B cell (primary cell): ENCODE measurements at regions not wholly inside any gene's neighbourhood (a gene's known extent, or its start where the extent isn't known, plus 50 kb on each side); places are given as distances from the start of the nearest gene placed in this dataset.
"Not testable (repeated sequence)": the region's sequence is repeated elsewhere in the genome, so short reads cannot be mapped to it uniquely, and the experiment has no call there.

Experiments used
- ATAC-seq: fragments of 200-7000 bp; cut with Tn5 transposase; one replicate; pipeline ENCODE4 v1.10.0; 2021; ENCODE audit warnings: low read depth, mild to moderate bottlenecking, moderate number of reproducible peaks, moderate library complexity
- CTCF ChIA-PET: fragments of 350-600 bp; sonication (Branson Sonifier 250); formaldehyde crosslinking; loops from one replicate; lab custom pipeline; 2021; ENCODE audit warnings: antibody characterized with exemption, inconsistent platforms; lab: Charles Lee
- POLR2A ChIA-PET: fragments of 350-600 bp; sonication (Branson Sonifier 250); formaldehyde crosslinking; loops from one replicate; lab custom pipeline; 2021; ENCODE audit warnings: antibody characterized with exemption; lab: Charles Lee
- DNase-seq: peaks from one replicate; pipeline ENCODE4 v3.0.0; 2013
- H2AFZ ChIP-seq: 2 replicates; pipeline ENCODE4 v1.6.1; 2012; ENCODE audit warnings: mild to moderate bottlenecking, low read depth, low read length; ENCODE audit not compliant: insufficient read depth, poor library complexity, severe bottlenecking
- H3K27ac ChIP-seq, 2 donors: 1 replicate in 1 of 2; 2 replicates in 1 of 2; pipeline ENCODE4 v1.5.1; 2012 to 2013; ENCODE audit warnings: low read length in 2 of 2, mild to moderate bottlenecking in 2 of 2, moderate library complexity in 1 of 2
- H3K27me3 ChIP-seq, 4 experiments: fragments of 200-600 bp in 1 of 4; sonication (generic) in 1 of 4; replicated peaks in 1 of 4; 1 replicate in 2 of 4; 2 replicates in 2 of 4; pipeline versions ENCODE4 v1.6.1 to v1.7.0; 2013 to 2016; ENCODE audit warnings: low read length in 3 of 4, mild to moderate bottlenecking in 2 of 4, mixed read lengths in 1 of 4, moderate library complexity in 1 of 4; ENCODE audit not compliant: insufficient read depth in 4 of 4, control insufficient read depth in 3 of 4; ENCODE audit errors: control extremely low read depth in 1 of 4
- H3K36me3 ChIP-seq, 2 experiments: replicated peaks in 1 of 2; 1 replicate in 1 of 2; 2 replicates in 1 of 2; pipeline versions ENCODE4 v1.6.1 to v1.7.1; 2013; ENCODE audit warnings: low read length in 1 of 2; ENCODE audit not compliant: insufficient read depth in 2 of 2, control insufficient read depth in 1 of 2; ENCODE audit errors: control extremely low read depth in 1 of 2, extremely low read depth in 1 of 2
- H3K4me1 ChIP-seq, 2 donors: fragments of 200-600 bp in 1 of 2; sonication (generic) in 1 of 2; 1 replicate in 1 of 2; 2 replicates in 1 of 2; pipeline versions ENCODE4 v1.5.1 to v1.6.1; 2013 to 2017; ENCODE audit warnings: low read length in 2 of 2; ENCODE audit not compliant: control insufficient read depth in 2 of 2, insufficient read depth in 2 of 2
- H3K4me2 ChIP-seq: replicated peaks from 2 replicates; pipeline ENCODE3; 2012; ENCODE audit warnings: mild to moderate bottlenecking, low read depth, low read length; ENCODE audit not compliant: poor library complexity, severe bottlenecking
- H3K4me3 ChIP-seq, 5 experiments: fragments of 200-600 bp in 1 of 5; sonication (generic) in 1 of 5; 1 replicate in 3 of 5; 2 replicates in 2 of 5; pipeline versions ENCODE4 v1.5.1 to v1.7.0; 2011 to 2016; ENCODE audit warnings: low read length in 4 of 5, mild to moderate bottlenecking in 4 of 5, low read depth in 2 of 5, control low read depth in 1 of 5, moderate library complexity in 1 of 5; ENCODE audit not compliant: insufficient read depth in 1 of 5; ENCODE audit errors: control extremely low read depth in 1 of 5, extremely low read depth in 1 of 5
- H3K79me2 ChIP-seq: fragments of 200-600 bp; sonication (generic); one replicate; pipeline ENCODE4 v1.6.0; 2016; ENCODE audit warnings: low read length; ENCODE audit not compliant: control insufficient read depth, insufficient read depth
- H3K9ac ChIP-seq: fragments of 200-600 bp; sonication (generic); 2 replicates; pipeline ENCODE4 v1.6.1; 2017; ENCODE audit warnings: mild to moderate bottlenecking, low read length, moderate library complexity
- H3K9me3 ChIP-seq, 3 donors: one replicate each; pipeline versions ENCODE4 v1.6.1 to v1.7.1; 2013; ENCODE audit warnings: low read length in 2 of 3; ENCODE audit not compliant: control insufficient read depth in 2 of 3, insufficient read depth in 1 of 3; ENCODE audit errors: control extremely low read depth in 1 of 3
- H4K20me1 ChIP-seq: 2 replicates; pipeline ENCODE4 v1.6.0; 2012; ENCODE audit warnings: mild to moderate bottlenecking, low read length; ENCODE audit not compliant: insufficient read depth, control insufficient read depth, poor library complexity, severe bottlenecking
- H3K27ac Mint-ChIP-seq: one replicate; pipeline ENCODE4 v1.8.0; 2021; ENCODE audit warnings: mixed read lengths
- H3K27me3 Mint-ChIP-seq: one replicate; pipeline ENCODE4 v1.8.0; 2021; ENCODE audit warnings: mixed read lengths
- H3K4me1 Mint-ChIP-seq: one replicate; pipeline ENCODE4 v1.8.0; 2021; ENCODE audit warnings: mixed read lengths
- H3K4me3 Mint-ChIP-seq: one replicate; pipeline ENCODE4 v1.8.0; 2021; ENCODE audit warnings: mixed read lengths
- H3K9me3 Mint-ChIP-seq: one replicate; pipeline ENCODE4 v1.8.0; 2022; ENCODE audit warnings: mixed read lengths; ENCODE audit not compliant: insufficient read depth
- WGBS: methylation state at CpG from one replicate; pipeline ENCODE4 v1.1.5; 2013; ENCODE audit warnings: missing lambda C conversion rate; ENCODE audit not compliant: insufficient coverage; 5-methylcytosine and 5-hydroxymethylcytosine counted together
- intact Hi-C: fragments of 100-400 bp; cut with micrococcal nuclease; formaldehyde crosslinking; loops from one replicate; pipeline ENCODE4 v1.10.0; 2022

DNA sequence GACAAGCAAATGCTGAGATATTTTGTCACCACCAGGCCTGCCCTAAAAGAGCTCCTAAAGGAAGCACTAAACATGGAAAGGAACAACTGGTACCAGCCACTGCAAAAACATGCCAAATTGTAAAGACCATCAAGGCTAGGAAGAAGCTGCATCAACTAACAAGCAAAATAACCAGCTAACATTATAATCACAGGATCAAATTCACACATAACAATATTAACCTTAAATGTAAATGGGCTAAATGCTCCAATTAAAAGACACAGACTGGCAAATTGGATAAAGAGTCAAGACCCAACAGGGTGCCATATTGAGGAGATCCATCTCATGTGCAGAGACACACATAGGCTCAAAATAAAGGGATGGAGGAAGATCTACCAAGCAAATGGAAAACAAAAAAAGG lies 63.1 kb upstream of the LHFPL2 start:
- H3K4me3 Mint-ChIP-seq, DNase-seq, H3K9me3 ChIP-seq, ATAC-seq, H3K27me3 Mint-ChIP-seq, H3K27me3 ChIP-seq, H4K20me1 ChIP-seq, H3K79me2 ChIP-seq, H3K9me3 Mint-ChIP-seq, H3K36me3 ChIP-seq, H3K4me1 ChIP-seq, H3K4me1 Mint-ChIP-seq, H3K27ac Mint-ChIP-seq, CTCF ChIA-PET, H3K9ac ChIP-seq, H2AFZ ChIP-seq, H3K4me3 ChIP-seq, intact Hi-C loops, POLR2A ChIA-PET, H3K27ac ChIP-seq, H3K4me2 ChIP-seq: not testable (repeated sequence)

GRCh38 chr5:78709729-78710430 lies 61.3 kb upstream of the LHFPL2 start:
- H3K36me3 ChIP-seq, H3K9ac ChIP-seq, H3K4me1 ChIP-seq, H2AFZ ChIP-seq, H3K4me3 ChIP-seq, ATAC-seq, H3K9me3 Mint-ChIP-seq, intact Hi-C loops, H3K4me1 Mint-ChIP-seq, POLR2A ChIA-PET, H3K27me3 ChIP-seq, H3K27me3 Mint-ChIP-seq, CTCF ChIA-PET, H4K20me1 ChIP-seq, DNase-seq, H3K4me3 Mint-ChIP-seq, H3K79me2 ChIP-seq, H3K9me3 ChIP-seq, H3K27ac Mint-ChIP-seq, H3K4me2 ChIP-seq, H3K27ac ChIP-seq: not testable (repeated sequence)
- WGBS, result 94% methylated on average over 18 of the region's 18 CpGs
